Gastroesophageal sphincter (tissue), 2 donors: ENCODE measurements at regions not wholly inside any gene's neighbourhood (a gene's known extent, or its start where the extent isn't known, plus 50 kb on each side); places are given as distances from the start of the nearest gene placed in this dataset.

ENCODE experiments used
- EP300 ChIP-seq: sonication (generic); formaldehyde crosslinking; IDR thresholded peaks from one replicate; pipeline ENCODE4 v1.6.1; 2017; ENCODE audit warnings: antibody characterized with exemption, mild to moderate bottlenecking
- POLR2A ChIP-seq, 2 donors: fragments of 450-650 bp; IDR thresholded peaks; one replicate each; pipeline ENCODE4 v1.6.1; 2017; ENCODE audit warnings: antibody characterized with exemption in 2 of 2, mild to moderate bottlenecking in 2 of 2, moderate library complexity in 1 of 2

- TF ChIP-seq POLR2A (IDR thresholded peaks at IDR 0.05): no peak
- no peak for TF ChIP-seq EP300
Observed at GRCh38 chr4:117001077-117001476, 84.3 kb downstream of the TRAM1L1 start.
